SK-N-SH (cell line): ENCODE measurements at regions not wholly inside any gene's neighbourhood (a gene's known extent, or its start where the extent isn't known, plus 50 kb on each side); places are given as distances from the start of the nearest gene placed in this dataset.
"Not testable (repeated sequence)": the region's sequence is repeated elsewhere in the genome, so short reads cannot be mapped to it uniquely, and the experiment has no call there.

Source experiments
- CTCF ChIA-PET: fragments of 300-600, 350-600 bp; formaldehyde crosslinking; extraction: SDS; loops from one replicate; lab custom pipeline; 2021; lab: Yijun Ruan, JAX
- POLR2A ChIA-PET: fragments of 350-600 bp; sonication (Branson Sonifier 250); formaldehyde crosslinking; extraction: SDS; loops from one replicate; lab custom pipeline; 2020; ENCODE audit warnings: antibody characterized with exemption, inconsistent platforms; lab: Yijun Ruan, JAX
- DNase-seq: peaks from one replicate; pipeline ENCODE4 v3.0.0; 2012
- H2AFZ ChIP-seq: fragments of 200-600 bp; sonication (generic); 2 replicates; pipeline ENCODE4 v1.8.1; 2016; ENCODE audit warnings: antibody characterized with exemption, mild to moderate bottlenecking, low read depth
- H3F3A ChIP-seq: fragments of 200-600 bp; sonication (generic); replicated peaks from 2 replicates; pipeline ENCODE3; 2016; ENCODE audit warnings: antibody characterized with exemption, mild to moderate bottlenecking; ENCODE audit not compliant: insufficient read depth
- H3K27ac ChIP-seq, 2 experiments: fragments of 200-500 bp in 1 of 2; fragments of 200-600 bp in 1 of 2; sonication (Bioruptor generic) in 1 of 2; sonication (generic), shearing (Covaris generic) in 1 of 2; 2 replicates each; pipeline versions ENCODE4 v1.5.1 to v1.6.1; 2014 to 2016; ENCODE audit warnings: low read depth in 2 of 2, inconsistent platforms in 1 of 2, low read length in 1 of 2, mild to moderate bottlenecking in 1 of 2, mixed read lengths in 1 of 2
- H3K27me3 ChIP-seq: fragments of 200-600 bp; sonication (generic), shearing (Covaris generic); 2 replicates; pipeline ENCODE4 v1.6.1; 2016; ENCODE audit warnings: mixed run types; ENCODE audit not compliant: insufficient read depth
- H3K36me3 ChIP-seq, 2 experiments: fragments of 200-500 bp in 1 of 2; fragments of 200-600 bp in 1 of 2; sonication (Bioruptor generic) in 1 of 2; sonication (generic) in 1 of 2; replicated peaks in 1 of 2; 2 replicates each; pipeline versions ENCODE3 to v1.5.1; 2014 to 2016; ENCODE audit warnings: low read length in 1 of 2, mild to moderate bottlenecking in 1 of 2; ENCODE audit not compliant: insufficient read depth in 2 of 2, control insufficient read depth in 1 of 2
- H3K4me1 ChIP-seq, 2 experiments: fragments of 200-500 bp in 1 of 2; fragments of 200-600 bp in 1 of 2; sonication (Bioruptor generic) in 1 of 2; sonication (generic), shearing (Covaris generic) in 1 of 2; 2 replicates each; pipeline versions ENCODE4 v1.5.1 to v1.6.1; 2014 to 2016; ENCODE audit warnings: low read depth in 1 of 2, low read length in 1 of 2, mixed run types in 1 of 2; ENCODE audit not compliant: insufficient read depth in 2 of 2, control insufficient read depth in 1 of 2
- H3K4me2 ChIP-seq: fragments of 200-600 bp; sonication (generic), shearing (Covaris generic); 2 replicates; pipeline ENCODE4 v1.6.1; 2017; ENCODE audit warnings: mixed run types
- H3K4me3 ChIP-seq, 2 experiments: fragments of 200-500 bp in 1 of 2; fragments of 200-600 bp in 1 of 2; sonication (Bioruptor generic) in 1 of 2; sonication (generic), shearing (Covaris generic) in 1 of 2; 2 replicates each; pipeline versions ENCODE4 v1.5.1 to v1.8.1; 2014 to 2016; ENCODE audit warnings: low read depth in 2 of 2, inconsistent platforms in 1 of 2, low read length in 1 of 2, mild to moderate bottlenecking in 1 of 2, mixed read lengths in 1 of 2, moderate library complexity in 1 of 2
- H3K79me2 ChIP-seq: fragments of 200-600 bp; sonication (generic); 2 replicates; pipeline ENCODE4 v1.8.1; 2017; ENCODE audit warnings: mild to moderate bottlenecking; ENCODE audit not compliant: insufficient read depth
- H3K9ac ChIP-seq: fragments of 200-600 bp; sonication (generic); 2 replicates; pipeline ENCODE4 v1.6.1; 2017; ENCODE audit warnings: mixed run types
- H3K9me2 ChIP-seq: fragments of 200-600 bp; sonication (generic); 2 replicates; pipeline ENCODE4 v1.6.1; 2017; ENCODE audit warnings: mixed run types
- H3K9me3 ChIP-seq: fragments of 200-600 bp; sonication (generic); 2 replicates; pipeline ENCODE4 v1.6.1; 2017; ENCODE audit warnings: mixed run types, mild to moderate bottlenecking, moderate library complexity
- H4K20me1 ChIP-seq: fragments of 200-600 bp; sonication (generic); 2 replicates; pipeline ENCODE4 v1.6.1; 2017; ENCODE audit warnings: mild to moderate bottlenecking, mixed run types; ENCODE audit not compliant: insufficient read depth
- CHD2 ChIP-seq: fragments of 150-350 bp; IDR thresholded peaks from 2 replicates; pipeline ENCODE4 v1.6.1; 2018; ENCODE audit warnings: low read length; ENCODE audit not compliant: partially characterized antibody
- ELF1 ChIP-seq: IDR thresholded peaks from 2 replicates; pipeline ENCODE4 v1.4.0; 2012
- EP300 ChIP-seq, 2 experiments: IDR thresholded peaks; 2 replicates each; pipeline versions ENCODE4 v1.4.0 to v1.6.1; 2012; ENCODE audit warnings: borderline replicate concordance in 1 of 2, low read depth in 1 of 2, low read length in 1 of 2
- FOSL2 ChIP-seq: IDR thresholded peaks from 2 replicates; pipeline ENCODE4 v1.4.0; 2012; ENCODE audit warnings: low read depth, mild to moderate bottlenecking, moderate library complexity, borderline replicate concordance
- FOXM1 ChIP-seq: IDR thresholded peaks from 2 replicates; pipeline ENCODE4 v1.4.0; 2012; ENCODE audit warnings: low read depth, mild to moderate bottlenecking
- GABPA ChIP-seq: IDR thresholded peaks from 2 replicates; pipeline ENCODE4 v1.4.0; 2012; ENCODE audit warnings: low read depth, mild to moderate bottlenecking
- JUND ChIP-seq: IDR thresholded peaks from 2 replicates; pipeline ENCODE4 v1.4.0; 2012
- MEF2A ChIP-seq: IDR thresholded peaks from 2 replicates; pipeline ENCODE4 v1.4.0; 2012; ENCODE audit warnings: low read depth, borderline replicate concordance
- NRF1 ChIP-seq: IDR thresholded peaks from 2 replicates; pipeline ENCODE4 v1.6.1; 2012; ENCODE audit warnings: low read depth, mild to moderate bottlenecking, low read length
- RAD21 ChIP-seq: IDR thresholded peaks from 2 replicates; pipeline ENCODE4 v1.6.1; 2012; ENCODE audit warnings: mild to moderate bottlenecking, low read length
- RXRA ChIP-seq: IDR thresholded peaks from 2 replicates; pipeline ENCODE4 v1.4.0; 2012; ENCODE audit warnings: low read depth, mild to moderate bottlenecking, borderline replicate concordance
- SMC3 ChIP-seq: IDR thresholded peaks from 2 replicates; pipeline ENCODE4 v1.6.1; 2012; ENCODE audit warnings: low read depth, low read length, improper control_type of control experiment
- TEAD4 ChIP-seq: IDR thresholded peaks from 2 replicates; pipeline ENCODE4 v1.4.0; 2012; ENCODE audit warnings: mild to moderate bottlenecking, borderline replicate concordance; ENCODE audit not compliant: insufficient read depth
- USF2 ChIP-seq: fragments of 150-350 bp; IDR thresholded peaks from 2 replicates; pipeline ENCODE4 v1.6.1; 2017; ENCODE audit warnings: antibody characterized with exemption, low read length, low read depth, borderline replicate concordance
- YY1 ChIP-seq: IDR thresholded peaks from 2 replicates; pipeline ENCODE4 v1.4.0; 2012; ENCODE audit warnings: low read depth, mild to moderate bottlenecking
- ZBTB33 ChIP-seq: IDR thresholded peaks from 2 replicates; pipeline ENCODE4 v1.4.0; 2012; ENCODE audit warnings: low read depth, borderline replicate concordance
- WGBS: methylation state at CpG from one replicate; pipeline ENCODE4 v1.1.6; 2017; ENCODE audit warnings: low lambda C conversion rate; 5-methylcytosine and 5-hydroxymethylcytosine counted together
- TF ChIP-seq, protein P1 (sequence below): IDR thresholded peaks from 2 replicates; pipeline ENCODE4 v1.4.0; 2012; ENCODE audit warnings: low read depth, borderline replicate concordance

- DNase-seq: no peak
- no peaks in the 10 kb centered on the region for H3K9me2 ChIP-seq
- peaks cover 0 to 2% of the 10 kb centered on the region in 2 experiments; a peak in 1 of 4 replicates for H3K4me1 ChIP-seq
- POLR2A ChIA-PET: no interaction called here
- H2AFZ ChIP-seq: no peak overlapping the region
- H3K27me3 ChIP-seq: no peaks in the 10 kb centered on the region
- no peaks in the 10 kb centered on the region for H4K20me1 ChIP-seq
- H3K79me2 ChIP-seq: no peaks in the 10 kb centered on the region
- H3K27ac ChIP-seq: no peak overlapping the region
- CTCF ChIA-PET: interaction anchor here (0.7 to 1.9 kb wide), 4 partner anchors 11 to 408 kb away, joined by 3 to 8 read pairs (median 5); no protein-coding TSS in a partner anchor
- H3K4me2 ChIP-seq: no peak overlapping the region
- H3K9ac ChIP-seq: no peak overlapping the region
- no peaks in the 10 kb centered on the region for H3K9me3 ChIP-seq
- 26% methylated on average over 2 of the region's 2 CpGs for WGBS
- H3K36me3 ChIP-seq: no peaks in the 10 kb centered on the region
- H3F3A ChIP-seq: no peaks in the 10 kb centered on the region
- H3K4me3 ChIP-seq: no peak overlapping the region
- TF ChIP-seq SMC3: no peak
- TF ChIP-seq MEF2A: no peak
- no peak for TF ChIP-seq EP300 (IDR thresholded peaks at IDR 0.05; ENCODE audit: borderline replicate concordance in 1 of 2, low read depth in 1 of 2, low read length in 1 of 2)
- no peak for TF ChIP-seq NRF1
- no peak for TF ChIP-seq ZBTB33
- TF ChIP-seq YY1: no peak
- TF ChIP-seq GABPA: no peak
- TF ChIP-seq ELF1: no peak
- no peak for TF ChIP-seq JUND
- no peak for TF ChIP-seq FOXM1
- TF ChIP-seq, all 33 proteins: peak for 0
Observed at GRCh38 chr2:175677880-175678279, 324.2 kb downstream of the LNPK start.

- H3K4me2 ChIP-seq: no peak overlapping the region
- no peak overlapping the region for H3K27ac ChIP-seq
- no peaks in the 10 kb centered on the region for H3K79me2 ChIP-seq
- 40% methylated on average over 3 of the region's 3 CpGs for WGBS
- TF ChIP-seq TEAD4 (no peak), FOXM1 (no peak), RXRA (no peak), MEF2A (no peak), CHD2 (no peak), GABPA (no peak), RAD21 (no peak; the same call in 1 of the 2 replicates), FOSL2 (no peak), USF2 (no peak)
- TF ChIP-seq, protein P1, sequence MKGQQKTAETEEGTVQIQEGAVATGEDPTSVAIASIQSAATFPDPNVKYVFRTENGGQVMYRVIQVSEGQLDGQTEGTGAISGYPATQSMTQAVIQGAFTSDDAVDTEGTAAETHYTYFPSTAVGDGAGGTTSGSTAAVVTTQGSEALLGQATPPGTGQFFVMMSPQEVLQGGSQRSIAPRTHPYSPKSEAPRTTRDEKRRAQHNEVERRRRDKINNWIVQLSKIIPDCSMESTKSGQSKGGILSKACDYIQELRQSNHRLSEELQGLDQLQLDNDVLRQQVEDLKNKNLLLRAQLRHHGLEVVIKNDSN: no peak
- no peak for DNase-seq
- H4K20me1 ChIP-seq: no peaks in the 10 kb centered on the region
- no peaks in the 10 kb centered on the region for H3K27me3 ChIP-seq
- no peaks in the 10 kb centered on the region for H3K36me3 ChIP-seq
- no peaks in the 10 kb centered on the region for H3K9me3 ChIP-seq
- H3F3A ChIP-seq: no peaks in the 10 kb centered on the region
- POLR2A ChIA-PET: no interaction called here
- no peak overlapping the region for H2AFZ ChIP-seq
- CTCF ChIA-PET: interaction anchor here (1.0 to 1.2 kb wide), 2 partner anchors 13 to 261 kb away, joined by 3 to 4 read pairs; no protein-coding TSS in a partner anchor
- peaks cover 0 to 2% of the 10 kb centered on the region in 2 experiments; a peak in 1 of 4 replicates for H3K4me1 ChIP-seq
- H3K9me2 ChIP-seq: no peaks in the 10 kb centered on the region
- no peak overlapping the region for H3K9ac ChIP-seq
- no peak overlapping the region for H3K4me3 ChIP-seq
Observed at GRCh38 chr2:175676813-175677212, 325.3 kb downstream of the LNPK start.

DNA sequence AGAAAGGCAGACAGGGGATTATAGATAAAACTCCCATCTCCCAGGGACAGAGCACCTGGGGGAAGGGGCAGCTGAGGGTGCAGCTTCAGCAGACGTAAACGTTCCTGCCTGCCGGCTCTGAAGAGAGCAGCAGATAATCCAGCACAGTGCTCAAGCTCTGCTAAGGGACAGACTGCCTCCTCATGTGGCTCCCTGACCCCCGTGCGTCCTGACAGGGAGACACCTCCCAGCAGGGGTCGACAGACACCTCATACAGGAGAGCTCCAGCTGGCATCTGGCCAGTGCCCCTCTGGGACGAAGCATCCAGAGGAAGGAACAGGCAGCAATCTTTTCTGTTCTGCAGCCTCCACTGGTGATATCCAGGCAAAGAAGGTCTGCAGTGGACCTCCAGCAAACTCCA is 333.3 kb downstream of the LNPK start:
- POLR2A ChIA-PET, H3K27ac ChIP-seq, H3K4me2 ChIP-seq, H3F3A ChIP-seq, H3K9me3 ChIP-seq, DNase-seq, H3K4me3 ChIP-seq, H4K20me1 ChIP-seq, H3K4me1 ChIP-seq, H3K79me2 ChIP-seq, H2AFZ ChIP-seq, H3K27me3 ChIP-seq, H3K36me3 ChIP-seq, H3K9me2 ChIP-seq, H3K9ac ChIP-seq: not testable (repeated sequence)
- CTCF ChIA-PET: interaction anchor here (0.8 to 1.4 kb wide), 4 partner anchors 9 to 420 kb away, joined by 3 read pairs; no protein-coding TSS in a partner anchor
- WGBS: 0% methylated on average over 3 of the region's 7 CpGs
